ENCODE measurements at regions not wholly inside any gene's neighbourhood (a gene's known extent, or its start where the extent isn't known, plus 50 kb on each side); places are given as distances from the start of the nearest gene placed in this dataset.

- H3K27ac ChIP-seq = no peak overlapping the region
- DNase-seq = no peak
- no peaks in the 10 kb centered on the region for H3K36me3 ChIP-seq
- intact Hi-C loops (cut with DNase I) = loop anchor here in 1 of 4 donors (10.0 kb wide), 1 partner anchor 113 kb away; the partner anchor contains the start of gene PICALM
- no peaks in the 10 kb centered on the region for H3K27me3 ChIP-seq
- H3K9me3 ChIP-seq = no peaks in the 10 kb centered on the region
- TF ChIP-seq CTCF (IDR thresholded peaks at IDR 0.05) = no peak
- TF ChIP-seq POLR2A (IDR thresholded peaks at IDR 0.05) = no peak
- no peak for TF ChIP-seq EP300 (IDR thresholded peaks at IDR 0.05)
- H3K4me1 ChIP-seq (ENCODE audit: insufficient read depth) = peaks cover 14% of the 10 kb centered on the region
- no peak overlapping the region for H3K4me3 ChIP-seq
Observed at GRCh38 chr11:86177302-86177701, 67.3 kb upstream of the EED start.

GRCh38 chr11:86176165-86176884 is 68.2 kb upstream of the EED start:
- no peaks in the 10 kb centered on the region for H3K9me3 ChIP-seq
- intact Hi-C loops (cut with DNase I) = loop anchor here in 1 of 4 donors (10.0 kb wide), 1 partner anchor 112 kb away; the partner anchor contains the start of gene PICALM
- no peak for DNase-seq
- H3K4me3 ChIP-seq = no peak overlapping the region
- no peak overlapping the region for H3K27ac ChIP-seq
- WGBS, 3 donors = 80 to 82% (median 81%) methylated on average over 4 of the region's 4 CpGs
- no peaks in the 10 kb centered on the region for H3K36me3 ChIP-seq
- TF ChIP-seq EP300 (IDR thresholded peaks at IDR 0.05) = no peak
- no peak for TF ChIP-seq POLR2A (IDR thresholded peaks at IDR 0.05)
- TF ChIP-seq CTCF (IDR thresholded peaks at IDR 0.05) = no peak
- no peaks in the 10 kb centered on the region for H3K27me3 ChIP-seq
- H3K4me1 ChIP-seq (ENCODE audit: insufficient read depth) = peaks cover 14% of the 10 kb centered on the region

- Histone ChIP-seq H3K36me3 (no peaks in the 10 kb centered on the region), H3K27me3 (no peaks in the 10 kb centered on the region), H3K4me3 (no peak overlapping the region), H3K4me1 (ENCODE audit: insufficient read depth) (peaks cover 14% of the 10 kb centered on the region), H3K9me3 (no peaks in the 10 kb centered on the region), H3K27ac (no peak overlapping the region)
- WGBS, 3 donors = 93 to 96% (median 96%) methylated on average over 2 of the region's 2 CpGs
- intact Hi-C loops (cut with DNase I) = loop anchor here in 1 of 4 donors (10.0 kb wide), 1 partner anchor 111 kb away; the partner anchor contains the start of gene PICALM
- TF ChIP-seq CTCF (IDR thresholded peaks at IDR 0.05) (no peak), POLR2A (IDR thresholded peaks at IDR 0.05) (no peak), EP300 (IDR thresholded peaks at IDR 0.05) (no peak)
- DNase-seq = no peak
Observed at GRCh38 chr11:86175626-86176025, 68.9 kb upstream of the EED start.

GRCh38 chr11:86175191-86175590 is 69.4 kb upstream of the EED start:
- peaks cover 14% of the 10 kb centered on the region for H3K4me1 ChIP-seq (ENCODE audit: insufficient read depth)
- no peaks in the 10 kb centered on the region for H3K9me3 ChIP-seq
- DNase-seq = no peak
- no peak overlapping the region for H3K27ac ChIP-seq
- H3K36me3 ChIP-seq = no peaks in the 10 kb centered on the region
- TF ChIP-seq CTCF (IDR thresholded peaks at IDR 0.05) = no peak
- no peak for TF ChIP-seq EP300 (IDR thresholded peaks at IDR 0.05)
- TF ChIP-seq POLR2A (IDR thresholded peaks at IDR 0.05) = no peak
- H3K27me3 ChIP-seq = no peaks in the 10 kb centered on the region
- intact Hi-C loops (cut with DNase I) = loop anchor here in 1 of 4 donors (10.0 kb wide), 1 partner anchor 110 kb away; the partner anchor contains the start of gene PICALM
- WGBS, 3 donors = 93 to 98% (median 94%) methylated on average over 1 of the region's 1 CpG
- H3K4me3 ChIP-seq = no peak overlapping the region

Measured in ovary (tissue), 7 donors.